ENCODE measurements at regions not wholly inside any gene's neighbourhood (a gene's known extent, or its start where the extent isn't known, plus 50 kb on each side); places are given as distances from the start of the nearest gene placed in this dataset.

DNA sequence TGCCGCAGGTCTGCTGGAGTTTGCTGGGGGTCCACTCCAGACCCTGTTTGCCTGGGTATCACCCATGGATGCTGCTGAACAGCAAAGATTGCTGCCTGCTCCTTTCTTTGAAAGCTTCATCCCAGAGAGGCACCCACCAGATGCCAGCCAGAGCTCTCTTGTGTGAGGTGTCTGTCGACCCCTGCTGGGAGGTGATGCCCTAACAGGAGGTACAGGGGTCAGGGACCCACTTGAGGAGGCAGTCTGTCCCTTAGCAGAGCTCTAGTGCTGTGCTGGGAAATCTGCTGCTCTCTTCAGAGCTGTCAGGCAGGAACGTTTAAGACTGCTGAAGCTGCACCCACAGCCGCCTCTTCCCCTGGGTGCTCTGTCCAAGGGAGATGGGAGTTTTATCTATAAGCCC lies 162.7 kb downstream of the NAF1 start:
- ChIA-PET POLR2A (no interaction called here), CTCF (interaction anchor here (1.0 kb wide), 1 partner anchor 506 kb away, joined by 3 read pairs; no protein-coding TSS in a partner anchor)
- FAIRE-seq (no peak), DNase-seq (ENCODE audit: low read depth in 1 of 2, low spot score in 1 of 2) (no peak), ATAC-seq (no peak)
- no peaks in the 10 kb centered on the region for H3K9me3 ChIP-seq
- H3K4me2 ChIP-seq, result no peak overlapping the region
- no peak overlapping the region for H3K27ac ChIP-seq
- TF ChIP-seq HEYL (CRISPR knock-in tag; IDR thresholded peaks at IDR 0.05) (no peak), RAD21 (conservative IDR thresholded peaks at IDR 0.05 in 1 of 2, IDR thresholded peaks at IDR 0.05 in 1 of 2) (no peak), HOXA7 (CRISPR knock-in tag; IDR thresholded peaks at IDR 0.05) (no peak), HMGXB4 (CRISPR knock-in tag; IDR thresholded peaks at IDR 0.05; ENCODE audit: borderline replicate concordance) (no peak), RNF2 (IDR thresholded peaks at IDR 0.05; ENCODE audit: borderline replicate concordance, low read depth) (no peak), CHD2 (IDR thresholded peaks at IDR 0.05; ENCODE audit: low read length, partially characterized antibody) (no peak), ZC3H11A (IDR thresholded peaks at IDR 0.05) (no peak), RFX5 (IDR thresholded peaks at IDR 0.05) (no peak), EHF (CRISPR knock-in tag; IDR thresholded peaks at IDR 0.05) (no peak), USF2 (IDR thresholded peaks at IDR 0.05) (no peak), POLR2AphosphoS2 (conservative IDR thresholded peaks at IDR 0.05; ENCODE audit: low read length) (no peak), FOSL2 (IDR thresholded peaks at IDR 0.05) (no peak), FOSL2 (CRISPR knock-in tag; IDR thresholded peaks at IDR 0.05) (no peak), SMC3 (IDR thresholded peaks at IDR 0.05) (no peak), MAZ (IDR thresholded peaks at IDR 0.05; ENCODE audit: borderline replicate concordance, low read depth, low read length) (no peak)
- TF ChIP-seq, protein P1, sequence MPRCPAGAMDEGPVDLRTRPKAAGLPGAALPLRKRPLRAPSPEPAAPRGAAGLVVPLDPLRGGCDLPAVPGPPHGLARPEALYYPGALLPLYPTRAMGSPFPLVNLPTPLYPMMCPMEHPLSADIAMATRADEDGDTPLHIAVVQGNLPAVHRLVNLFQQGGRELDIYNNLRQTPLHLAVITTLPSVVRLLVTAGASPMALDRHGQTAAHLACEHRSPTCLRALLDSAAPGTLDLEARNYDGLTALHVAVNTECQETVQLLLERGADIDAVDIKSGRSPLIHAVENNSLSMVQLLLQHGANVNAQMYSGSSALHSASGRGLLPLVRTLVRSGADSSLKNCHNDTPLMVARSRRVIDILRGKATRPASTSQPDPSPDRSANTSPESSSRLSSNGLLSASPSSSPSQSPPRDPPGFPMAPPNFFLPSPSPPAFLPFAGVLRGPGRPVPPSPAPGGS (IDR thresholded peaks at IDR 0.05), result no peak
- TF ChIP-seq, protein P2, sequence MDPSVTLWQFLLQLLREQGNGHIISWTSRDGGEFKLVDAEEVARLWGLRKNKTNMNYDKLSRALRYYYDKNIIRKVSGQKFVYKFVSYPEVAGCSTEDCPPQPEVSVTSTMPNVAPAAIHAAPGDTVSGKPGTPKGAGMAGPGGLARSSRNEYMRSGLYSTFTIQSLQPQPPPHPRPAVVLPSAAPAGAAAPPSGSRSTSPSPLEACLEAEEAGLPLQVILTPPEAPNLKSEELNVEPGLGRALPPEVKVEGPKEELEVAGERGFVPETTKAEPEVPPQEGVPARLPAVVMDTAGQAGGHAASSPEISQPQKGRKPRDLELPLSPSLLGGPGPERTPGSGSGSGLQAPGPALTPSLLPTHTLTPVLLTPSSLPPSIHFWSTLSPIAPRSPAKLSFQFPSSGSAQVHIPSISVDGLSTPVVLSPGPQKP (IDR thresholded peaks at IDR 0.05; ENCODE audit: low read depth, low read length), result no peak
- TF ChIP-seq, protein P3, sequence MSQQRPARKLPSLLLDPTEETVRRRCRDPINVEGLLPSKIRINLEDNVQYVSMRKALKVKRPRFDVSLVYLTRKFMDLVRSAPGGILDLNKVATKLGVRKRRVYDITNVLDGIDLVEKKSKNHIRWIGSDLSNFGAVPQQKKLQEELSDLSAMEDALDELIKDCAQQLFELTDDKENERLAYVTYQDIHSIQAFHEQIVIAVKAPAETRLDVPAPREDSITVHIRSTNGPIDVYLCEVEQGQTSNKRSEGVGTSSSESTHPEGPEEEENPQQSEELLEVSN (IDR thresholded peaks at IDR 0.05; ENCODE audit: borderline replicate concordance, low read depth), result no peak
- TF ChIP-seq, protein P4, sequence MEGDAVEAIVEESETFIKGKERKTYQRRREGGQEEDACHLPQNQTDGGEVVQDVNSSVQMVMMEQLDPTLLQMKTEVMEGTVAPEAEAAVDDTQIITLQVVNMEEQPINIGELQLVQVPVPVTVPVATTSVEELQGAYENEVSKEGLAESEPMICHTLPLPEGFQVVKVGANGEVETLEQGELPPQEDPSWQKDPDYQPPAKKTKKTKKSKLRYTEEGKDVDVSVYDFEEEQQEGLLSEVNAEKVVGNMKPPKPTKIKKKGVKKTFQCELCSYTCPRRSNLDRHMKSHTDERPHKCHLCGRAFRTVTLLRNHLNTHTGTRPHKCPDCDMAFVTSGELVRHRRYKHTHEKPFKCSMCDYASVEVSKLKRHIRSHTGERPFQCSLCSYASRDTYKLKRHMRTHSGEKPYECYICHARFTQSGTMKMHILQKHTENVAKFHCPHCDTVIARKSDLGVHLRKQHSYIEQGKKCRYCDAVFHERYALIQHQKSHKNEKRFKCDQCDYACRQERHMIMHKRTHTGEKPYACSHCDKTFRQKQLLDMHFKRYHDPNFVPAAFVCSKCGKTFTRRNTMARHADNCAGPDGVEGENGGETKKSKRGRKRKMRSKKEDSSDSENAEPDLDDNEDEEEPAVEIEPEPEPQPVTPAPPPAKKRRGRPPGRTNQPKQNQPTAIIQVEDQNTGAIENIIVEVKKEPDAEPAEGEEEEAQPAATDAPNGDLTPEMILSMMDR (IDR thresholded peaks at IDR 0.05), result no peak
- H3K4me1 ChIP-seq, result no peaks in the 10 kb centered on the region
- no peak overlapping the region for H3K4me3 ChIP-seq
- 34% methylated on average over 4 of the region's 4 CpGs for WGBS (ENCODE audit: missing lambda C conversion rate)

DNA sequence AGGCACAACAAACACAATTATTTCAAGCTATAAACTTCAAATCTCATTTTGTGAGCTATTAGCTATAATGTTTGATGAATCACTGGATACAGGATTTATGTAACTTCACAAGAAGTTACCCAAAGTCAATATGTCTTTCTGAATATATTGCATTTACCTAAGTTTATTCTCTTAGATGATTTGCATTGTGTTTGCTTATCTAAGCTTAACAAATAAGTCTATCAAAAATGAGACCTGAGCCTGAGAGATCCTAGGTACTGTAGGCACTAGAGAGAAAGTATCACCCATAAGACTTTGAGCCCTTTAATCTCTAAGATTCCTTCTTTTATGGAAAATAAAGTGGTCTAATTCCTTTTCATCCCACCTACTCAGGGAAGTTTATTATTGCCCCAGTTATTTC lies 178.2 kb downstream of the NAF1 start:
- Histone ChIP-seq H3K27ac (no peak overlapping the region), H3K4me2 (no peak overlapping the region), H3K4me3 (no peak overlapping the region), H3K4me1 (no peaks in the 10 kb centered on the region), H3K9me3 (no peaks in the 10 kb centered on the region)
- TF ChIP-seq ZSCAN20 (CRISPR knock-in tag; IDR thresholded peaks at IDR 0.05), result no peak
- ATAC-seq (no peak), FAIRE-seq (no peak), DNase-seq (ENCODE audit: low read depth in 1 of 2, low spot score in 1 of 2) (no peak)
- ChIA-PET CTCF (no interaction called here), POLR2A (no interaction called here)
